DND-41 (cell line): ENCODE measurements at regions not wholly inside any gene's neighbourhood (a gene's known extent, or its start where the extent isn't known, plus 50 kb on each side); places are given as distances from the start of the nearest gene placed in this dataset.

Experiments used
- ATAC-seq: fragments of 200-7000 bp; cut with Tn5 transposase; 3 replicates; pipeline ENCODE4 v1.9.1; 2021; ENCODE audit warnings: low read depth; ENCODE audit not compliant: insufficient read depth
- DNase-seq: peaks from one replicate; pipeline ENCODE4 v3.0.0-alpha.2; 2020
- H2AFZ ChIP-seq: 2 replicates; pipeline ENCODE4 v1.6.0; 2012; ENCODE audit warnings: low read depth, low read length
- H3K27ac ChIP-seq: 2 replicates; pipeline ENCODE4 v1.5.1; 2012; ENCODE audit warnings: low read length, inconsistent platforms
- H3K27me3 ChIP-seq: fragments of 200-600 bp; sonication (generic); 2 replicates; pipeline ENCODE4 v1.6.0; 2012; ENCODE audit warnings: low read length, mild to moderate bottlenecking, inconsistent platforms; ENCODE audit not compliant: insufficient read depth, poor library complexity
- H3K36me3 ChIP-seq: 2 replicates; pipeline ENCODE4 v1.5.1; 2012; ENCODE audit warnings: low read length, inconsistent platforms; ENCODE audit not compliant: insufficient read depth
- H3K4me1 ChIP-seq: 2 replicates; pipeline ENCODE4 v1.5.1; 2012; ENCODE audit warnings: mild to moderate bottlenecking, low read length; ENCODE audit not compliant: insufficient read depth
- H3K4me2 ChIP-seq: 2 replicates; pipeline ENCODE4 v1.6.0; 2012; ENCODE audit warnings: mild to moderate bottlenecking, moderate library complexity, low read length, inconsistent platforms; ENCODE audit not compliant: insufficient read depth
- H3K4me3 ChIP-seq, 2 experiments: fragments of 200-600 bp in 1 of 2; shearing (Covaris generic) in 1 of 2; 2 replicates each; pipeline ENCODE4 v1.5.1; 2012 to 2016; ENCODE audit warnings: inconsistent platforms in 2 of 2, low read length in 2 of 2, mild to moderate bottlenecking in 2 of 2, low read depth in 1 of 2, moderate library complexity in 1 of 2
- H3K79me2 ChIP-seq: 2 replicates; pipeline ENCODE4 v1.6.0; 2012; ENCODE audit warnings: low read length, inconsistent platforms; ENCODE audit not compliant: insufficient read depth
- H3K9ac ChIP-seq: 2 replicates; pipeline ENCODE4 v1.6.0; 2012; ENCODE audit warnings: low read depth, mild to moderate bottlenecking, inconsistent platforms, low read length, moderate library complexity
- H3K9me3 ChIP-seq: 2 replicates; pipeline ENCODE4 v1.5.1; 2012; ENCODE audit warnings: low read length, moderate library complexity, mild to moderate bottlenecking, inconsistent platforms; ENCODE audit not compliant: insufficient read depth, severe bottlenecking
- H4K20me1 ChIP-seq: 2 replicates; pipeline ENCODE4 v1.6.0; 2012; ENCODE audit warnings: low read length; ENCODE audit not compliant: insufficient read depth
- CTCF ChIP-seq: IDR thresholded peaks from 2 replicates; pipeline ENCODE4 v1.5.1; 2012; ENCODE audit warnings: borderline replicate concordance, low read length, moderate library complexity, mild to moderate bottlenecking; ENCODE audit not compliant: poor library complexity, severe bottlenecking; ENCODE audit errors: extremely low read depth
- EZH2 ChIP-seq: IDR thresholded peaks from 3 replicates; pipeline ENCODE4 v1.6.1; 2012; ENCODE audit warnings: borderline replicate concordance, low read depth, mild to moderate bottlenecking, moderate library complexity, low read length, inconsistent platforms; ENCODE audit not compliant: severe bottlenecking

GRCh38 chrX:5702890-5703289, 525.8 kb downstream of the NLGN4X start:
- H2AFZ ChIP-seq: no peak overlapping the region
- H3K9ac ChIP-seq: no peak overlapping the region
- no peak for TF ChIP-seq EZH2
- H3K4me1 ChIP-seq: no peaks in the 10 kb centered on the region
- no peaks in the 10 kb centered on the region for H3K79me2 ChIP-seq
- H3K36me3 ChIP-seq: no peaks in the 10 kb centered on the region
- DNase-seq (no peak), ATAC-seq (no peak)
- H4K20me1 ChIP-seq: no peaks in the 10 kb centered on the region
- H3K9me3 ChIP-seq: no peaks in the 10 kb centered on the region
- H3K27ac ChIP-seq: no peak overlapping the region
- H3K4me2 ChIP-seq: no peak overlapping the region
- no peak overlapping the region for H3K4me3 ChIP-seq
- no peaks in the 10 kb centered on the region for H3K27me3 ChIP-seq

GRCh38 chrX:5695971-5696370, 532.7 kb downstream of the NLGN4X start:
- TF ChIP-seq EZH2 (no peak), CTCF (no peak)
- Histone ChIP-seq H3K4me1 (no peaks in the 10 kb centered on the region), H3K79me2 (no peaks in the 10 kb centered on the region), H3K9ac (no peak overlapping the region), H3K27me3 (no peaks in the 10 kb centered on the region), H3K27ac (no peak overlapping the region), H3K36me3 (no peaks in the 10 kb centered on the region), H3K4me3 (no peak overlapping the region), H4K20me1 (no peaks in the 10 kb centered on the region), H2AFZ (no peak overlapping the region), H3K9me3 (no peaks in the 10 kb centered on the region), H3K4me2 (no peak overlapping the region)
- DNase-seq (no peak), ATAC-seq (no peak)

GRCh38 chrX:5683996-5684395, 544.7 kb downstream of the NLGN4X start:
- Histone ChIP-seq H2AFZ (no peak overlapping the region), H3K4me3 (no peak overlapping the region), H3K27me3 (no peaks in the 10 kb centered on the region), H3K36me3 (no peaks in the 10 kb centered on the region), H3K9me3 (no peaks in the 10 kb centered on the region), H3K9ac (no peak overlapping the region), H3K4me1 (no peaks in the 10 kb centered on the region), H4K20me1 (no peaks in the 10 kb centered on the region), H3K27ac (no peak overlapping the region), H3K79me2 (no peaks in the 10 kb centered on the region), H3K4me2 (no peak overlapping the region)
- no peak for TF ChIP-seq CTCF
- no peak for TF ChIP-seq EZH2
- ATAC-seq (no peak), DNase-seq (no peak)

GRCh38 chrX:5681159-5681558, 547.5 kb downstream of the NLGN4X start:
- Histone ChIP-seq H3K9me3 (no peaks in the 10 kb centered on the region), H3K27ac (no peak overlapping the region), H3K36me3 (no peaks in the 10 kb centered on the region), H4K20me1 (no peaks in the 10 kb centered on the region), H3K4me2 (no peak overlapping the region), H3K27me3 (no peaks in the 10 kb centered on the region), H3K79me2 (no peaks in the 10 kb centered on the region), H2AFZ (no peak overlapping the region), H3K9ac (no peak overlapping the region), H3K4me1 (no peaks in the 10 kb centered on the region), H3K4me3 (no peak overlapping the region)
- ATAC-seq: peak; percentile 58; the same call in 2 of the 3 replicates
- no peak for TF ChIP-seq EZH2
- TF ChIP-seq CTCF: peak; percentile 56
- no peak for DNase-seq
